KOPT-K1 (cell line): ENCODE measurements at regions not wholly inside any gene's neighbourhood (a gene's known extent, or its start where the extent isn't known, plus 50 kb on each side); places are given as distances from the start of the nearest gene placed in this dataset.

ENCODE experiments used
- H3K27ac ChIP-seq: fragments of 200-600 bp; sonication (generic); 2 replicates; pipeline ENCODE4 v1.5.1; 2016; ENCODE audit warnings: antibody characterized with exemption, mild to moderate bottlenecking, low read depth, low read length; ENCODE audit not compliant: poor library complexity, severe bottlenecking
- H3K36me3 ChIP-seq: fragments of 200-600 bp; sonication (generic); 2 replicates; pipeline ENCODE4 v1.5.1; 2017; ENCODE audit warnings: antibody characterized with exemption, mild to moderate bottlenecking, low read length, moderate library complexity; ENCODE audit not compliant: insufficient read depth
- H3K9me3 ChIP-seq: fragments of 200-600 bp; sonication (generic); 2 replicates; pipeline ENCODE4 v1.5.1; 2017; ENCODE audit warnings: antibody characterized with exemption, low read length, mild to moderate bottlenecking; ENCODE audit not compliant: insufficient read depth, poor library complexity, severe bottlenecking

DNA sequence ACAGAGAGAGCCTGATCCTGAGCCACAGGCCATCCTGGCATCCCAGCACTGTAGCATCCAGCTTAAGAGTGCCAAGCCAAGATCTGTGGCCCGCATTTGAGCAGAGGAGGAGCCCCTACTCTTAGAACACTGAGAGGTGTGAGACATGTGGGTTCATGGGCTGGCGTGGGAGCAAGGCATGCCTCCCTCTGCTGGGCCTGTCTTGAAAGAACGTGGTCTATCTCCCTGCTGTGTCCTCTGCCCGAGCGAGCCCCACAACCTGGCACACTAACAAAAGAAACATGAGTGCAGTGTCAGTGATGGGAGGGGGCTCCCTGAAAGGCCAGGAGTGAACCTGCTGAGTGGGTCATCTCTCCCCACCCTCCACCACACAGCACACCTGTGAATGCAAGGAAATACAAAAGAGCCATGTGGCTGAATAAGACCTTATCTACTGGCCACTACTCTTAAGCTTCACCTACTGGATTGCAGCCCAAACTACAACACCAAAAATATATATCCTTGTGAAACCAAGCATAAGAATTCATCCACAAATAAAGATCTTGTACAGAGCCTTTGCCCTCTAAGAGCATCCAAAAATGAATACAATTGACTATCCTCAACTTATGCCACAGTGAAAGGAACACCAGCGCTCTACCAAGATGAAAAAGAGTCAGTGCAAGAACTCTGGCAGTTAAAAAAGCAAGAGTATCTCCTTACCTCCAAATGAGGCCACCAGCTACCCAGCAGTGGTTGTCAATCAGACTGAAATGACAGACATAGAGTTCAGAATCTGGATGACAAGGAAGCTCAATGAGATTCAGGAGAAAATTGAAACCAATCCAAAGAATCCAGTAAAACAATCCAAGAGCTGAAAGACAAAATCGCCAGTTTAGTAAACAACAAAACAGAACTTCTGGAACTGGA lies 259.4 kb upstream of the DAB1 start:
- Histone ChIP-seq H3K9me3 (no peaks in the 10 kb centered on the region), H3K27ac (no peak overlapping the region), H3K36me3 (no peaks in the 10 kb centered on the region)

DNA sequence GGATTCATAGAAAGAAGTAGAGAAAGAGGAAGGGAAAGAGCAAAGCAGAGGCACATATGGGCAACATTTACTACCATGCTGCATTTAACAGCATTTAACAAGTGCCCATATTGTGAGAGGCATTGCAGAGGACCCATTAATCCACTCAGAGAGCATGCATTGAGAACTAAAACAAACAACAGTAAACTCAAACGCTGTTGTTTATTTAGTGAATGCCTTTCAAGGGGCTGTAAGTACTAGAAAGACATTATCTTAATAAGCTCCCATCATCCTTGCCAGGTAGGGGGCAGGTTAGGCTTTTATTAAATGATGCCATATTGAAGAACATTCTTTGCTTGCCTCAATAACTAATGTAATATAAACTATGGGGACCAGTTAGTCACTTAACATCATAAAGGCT lies 254.3 kb upstream of the DAB1 start:
- H3K27ac ChIP-seq = no peak overlapping the region
- H3K9me3 ChIP-seq = no peaks in the 10 kb centered on the region
- no peaks in the 10 kb centered on the region for H3K36me3 ChIP-seq

DNA sequence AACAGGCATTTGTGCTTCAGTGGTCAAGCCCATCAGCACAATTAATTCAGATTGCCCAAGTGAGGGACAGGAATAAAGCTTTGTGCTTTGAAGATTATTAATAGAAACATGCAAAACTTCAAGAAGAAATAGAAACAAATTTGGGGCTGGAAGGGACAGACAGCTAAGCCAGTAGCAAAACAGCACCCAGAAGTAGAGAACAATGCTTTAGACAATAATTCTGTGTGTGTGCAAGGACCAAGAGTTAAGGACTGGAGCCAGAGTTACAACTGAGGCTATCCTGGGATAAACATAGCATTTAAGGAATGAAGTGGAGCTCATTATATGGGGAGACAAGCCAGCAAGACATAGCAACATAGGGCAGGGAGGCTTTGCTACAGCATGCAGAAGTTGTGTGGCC lies 251.9 kb upstream of the DAB1 start:
- Histone ChIP-seq H3K36me3 (no peaks in the 10 kb centered on the region), H3K9me3 (no peaks in the 10 kb centered on the region), H3K27ac (no peak overlapping the region)

DNA sequence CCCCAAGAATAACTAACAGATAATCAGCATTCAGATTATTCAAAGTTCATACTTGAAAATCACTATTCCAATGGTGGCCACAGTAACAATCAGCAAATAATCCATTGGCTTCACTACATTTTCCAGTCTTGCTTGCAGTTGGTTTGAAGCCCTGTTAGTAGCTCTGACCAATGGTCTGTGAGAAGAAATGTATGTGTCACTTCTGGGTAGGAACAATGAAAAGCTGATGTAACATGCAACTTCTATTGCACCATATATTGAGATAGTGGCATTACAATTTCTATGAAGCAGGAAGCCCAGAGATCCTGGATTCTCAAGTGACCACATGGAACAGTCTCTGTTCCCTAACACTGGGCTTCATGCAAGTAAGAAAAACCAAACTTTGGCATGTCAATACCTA lies 250.9 kb upstream of the DAB1 start:
- H3K9me3 ChIP-seq = no peaks in the 10 kb centered on the region
- H3K36me3 ChIP-seq = no peaks in the 10 kb centered on the region
- H3K27ac ChIP-seq = no peak overlapping the region

DNA sequence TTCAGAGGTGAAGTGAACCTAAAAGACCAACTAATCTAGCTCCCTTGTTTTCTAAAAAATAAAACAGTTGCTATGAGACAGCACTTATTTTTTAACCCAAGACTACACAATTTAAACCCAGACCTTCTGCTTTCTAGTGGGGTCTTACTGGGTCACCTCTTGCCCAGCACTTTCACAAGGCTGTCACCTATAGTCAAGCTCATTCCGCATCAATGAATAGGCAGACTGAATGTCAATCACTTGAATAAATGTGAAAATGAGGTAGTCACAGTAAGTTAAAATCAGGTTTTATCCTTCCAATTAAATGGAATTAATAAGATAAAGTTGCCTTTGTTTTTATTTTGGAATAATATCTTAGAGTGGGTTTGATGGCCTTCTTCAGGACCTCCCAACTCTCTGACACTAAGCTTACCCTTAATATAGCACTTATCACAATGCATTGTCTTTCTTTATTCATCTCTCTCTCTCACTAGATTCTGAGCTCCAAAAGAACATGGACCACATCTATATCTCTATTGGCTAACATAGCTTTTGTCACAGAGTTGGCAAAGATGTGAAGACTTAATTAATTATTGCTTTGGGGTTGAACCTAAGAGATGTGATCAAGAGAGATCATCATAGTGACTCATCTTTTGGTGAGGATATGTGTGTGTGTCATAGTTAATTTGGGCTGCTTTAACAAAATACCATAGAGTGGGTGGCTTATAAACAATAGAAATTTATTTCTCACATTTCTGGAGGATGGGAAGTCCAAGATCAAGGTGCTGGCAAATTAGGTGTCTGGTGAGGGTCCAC lies 248.7 kb upstream of the DAB1 start:
- H3K27ac ChIP-seq = no peak overlapping the region
- no peaks in the 10 kb centered on the region for H3K36me3 ChIP-seq
- H3K9me3 ChIP-seq = no peaks in the 10 kb centered on the region

DNA sequence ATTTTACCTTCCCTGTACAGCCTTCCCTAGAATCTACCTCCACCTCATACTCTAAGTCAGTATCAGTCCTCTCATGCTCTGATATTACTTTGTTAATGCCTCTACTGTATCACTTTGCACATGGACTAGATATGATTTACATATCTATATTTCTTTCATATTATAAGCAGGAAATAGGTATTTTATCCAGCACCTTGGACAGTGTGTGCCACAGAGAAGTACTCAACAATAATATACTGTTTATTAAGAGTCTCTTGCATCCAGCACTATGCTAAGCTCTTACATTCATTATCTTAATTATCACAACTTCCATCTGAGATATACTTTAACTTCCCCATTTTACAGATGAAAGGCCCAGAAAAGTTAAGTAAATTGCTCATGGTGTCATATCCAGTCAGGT lies 247.9 kb upstream of the DAB1 start:
- Histone ChIP-seq H3K9me3 (no peaks in the 10 kb centered on the region), H3K36me3 (no peaks in the 10 kb centered on the region), H3K27ac (no peak overlapping the region)

DNA sequence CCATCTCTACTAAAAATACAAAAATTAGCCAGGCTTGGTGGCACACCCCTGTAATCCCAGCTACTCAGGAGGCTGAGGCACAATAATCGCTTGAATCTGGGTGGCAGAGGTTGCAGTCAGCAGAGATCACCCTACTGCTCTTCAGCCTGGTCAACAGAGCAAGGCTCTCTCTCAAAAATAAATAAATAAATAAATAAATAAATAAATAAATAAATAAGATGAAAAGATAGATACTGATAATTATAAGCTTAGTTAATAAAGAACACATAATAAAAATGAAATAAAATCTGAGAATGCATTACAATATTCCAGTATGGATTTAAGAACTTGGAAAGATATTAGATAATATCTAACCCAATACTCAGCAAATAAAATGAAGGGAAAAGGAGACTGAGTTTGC lies 235.9 kb upstream of the DAB1 start:
- Histone ChIP-seq H3K9me3 (no peaks in the 10 kb centered on the region), H3K36me3 (no peaks in the 10 kb centered on the region), H3K27ac (no peak overlapping the region)

DNA sequence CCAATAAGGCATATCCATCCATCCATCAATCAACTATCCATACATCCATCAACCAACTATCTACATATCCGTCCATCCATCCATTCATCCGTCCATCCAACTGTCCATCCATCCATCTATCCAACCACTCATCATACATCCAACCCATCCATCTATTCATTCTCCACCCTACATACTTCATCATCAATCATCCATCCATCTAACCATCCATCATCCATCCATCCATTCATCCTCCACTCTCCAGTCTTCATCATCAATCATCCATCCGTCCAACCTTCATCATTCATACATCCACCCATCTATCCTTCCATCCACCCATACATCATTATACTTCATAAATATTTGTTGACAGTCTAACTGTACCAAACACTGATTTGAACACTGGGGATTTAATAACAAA lies 231.3 kb upstream of the DAB1 start:
- no peaks in the 10 kb centered on the region for H3K36me3 ChIP-seq
- H3K9me3 ChIP-seq = no peaks in the 10 kb centered on the region
- no peak overlapping the region for H3K27ac ChIP-seq

DNA sequence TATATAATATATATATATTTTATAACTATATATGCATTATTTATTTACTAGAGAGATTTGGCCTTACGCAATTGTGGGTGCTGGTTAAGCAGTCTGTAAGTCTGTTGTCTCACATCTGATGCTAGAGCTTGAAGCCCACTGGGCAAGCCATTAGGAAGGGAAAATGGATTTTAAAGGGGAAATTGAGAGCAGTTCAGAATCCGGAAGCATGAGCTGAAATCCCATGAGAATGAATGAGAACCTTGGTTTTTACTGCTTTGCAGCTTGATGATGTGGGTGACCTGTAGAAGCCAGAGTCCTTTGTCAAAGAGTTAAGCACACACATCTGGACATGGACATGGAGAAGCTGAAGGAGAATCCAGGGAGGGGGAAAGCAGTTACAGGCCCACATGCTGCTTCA lies 220.8 kb upstream of the DAB1 start:
- Histone ChIP-seq H3K27ac (no peak overlapping the region), H3K36me3 (no peaks in the 10 kb centered on the region), H3K9me3 (no peaks in the 10 kb centered on the region)

DNA sequence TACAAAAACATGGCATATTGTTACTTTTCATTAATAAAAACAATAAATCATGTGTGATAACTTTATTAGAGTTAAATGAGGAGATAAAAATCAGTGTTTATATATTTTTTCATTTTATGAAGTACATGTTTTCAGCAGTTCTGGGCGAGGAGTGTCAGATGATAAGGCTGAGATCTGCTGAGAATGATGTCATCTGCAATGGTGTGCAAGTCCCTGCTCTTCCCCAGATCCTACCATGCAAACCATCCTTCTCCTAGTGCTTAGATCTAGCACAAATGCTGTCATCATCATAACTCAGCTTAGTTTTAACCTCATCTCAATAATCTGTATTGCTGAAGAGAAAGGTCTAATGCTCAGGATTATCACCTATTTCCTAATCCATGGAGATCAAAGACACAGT lies 214.4 kb upstream of the DAB1 start:
- H3K36me3 ChIP-seq = no peaks in the 10 kb centered on the region
- H3K9me3 ChIP-seq = no peaks in the 10 kb centered on the region
- H3K27ac ChIP-seq = no peak overlapping the region

DNA sequence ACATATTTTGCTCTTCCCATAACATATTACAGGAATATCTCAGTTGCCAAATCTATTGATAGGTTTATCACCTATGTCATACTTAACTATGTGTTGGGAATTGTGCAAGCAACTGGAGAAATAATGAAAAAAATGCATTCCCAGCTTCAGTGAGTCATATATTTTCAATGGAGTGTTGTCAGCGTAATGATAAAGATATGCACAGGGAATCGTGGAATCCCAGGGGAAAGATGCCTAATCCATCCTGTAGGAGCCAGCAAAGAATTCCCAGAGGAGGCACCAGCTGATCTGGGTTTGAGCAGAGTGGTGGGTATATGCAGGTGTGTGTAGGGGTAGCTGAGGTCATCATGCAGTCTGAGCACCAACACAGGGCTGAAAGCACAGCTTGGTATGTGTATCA lies 213.3 kb upstream of the DAB1 start:
- Histone ChIP-seq H3K27ac (no peak overlapping the region), H3K9me3 (no peaks in the 10 kb centered on the region), H3K36me3 (no peaks in the 10 kb centered on the region)

DNA sequence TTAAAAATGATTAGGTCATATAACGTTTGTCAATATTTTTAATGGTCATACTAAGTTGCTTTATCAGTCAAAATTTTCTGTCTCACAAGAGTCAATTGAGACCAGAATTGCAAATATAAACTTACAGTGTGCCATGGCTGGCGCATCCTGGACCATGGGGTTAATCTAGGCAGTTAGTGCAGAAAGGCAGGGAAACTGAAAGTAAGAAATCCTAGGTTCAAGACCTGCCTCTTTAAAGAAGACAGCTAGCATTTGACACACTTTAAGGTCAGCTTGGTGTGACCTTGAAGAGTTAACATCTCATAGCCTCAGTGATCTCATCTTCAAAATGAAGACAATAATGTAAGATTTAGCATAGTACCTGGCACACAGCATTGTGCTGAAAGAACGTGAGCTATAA lies 210.0 kb upstream of the DAB1 start:
- H3K36me3 ChIP-seq = no peaks in the 10 kb centered on the region

DNA sequence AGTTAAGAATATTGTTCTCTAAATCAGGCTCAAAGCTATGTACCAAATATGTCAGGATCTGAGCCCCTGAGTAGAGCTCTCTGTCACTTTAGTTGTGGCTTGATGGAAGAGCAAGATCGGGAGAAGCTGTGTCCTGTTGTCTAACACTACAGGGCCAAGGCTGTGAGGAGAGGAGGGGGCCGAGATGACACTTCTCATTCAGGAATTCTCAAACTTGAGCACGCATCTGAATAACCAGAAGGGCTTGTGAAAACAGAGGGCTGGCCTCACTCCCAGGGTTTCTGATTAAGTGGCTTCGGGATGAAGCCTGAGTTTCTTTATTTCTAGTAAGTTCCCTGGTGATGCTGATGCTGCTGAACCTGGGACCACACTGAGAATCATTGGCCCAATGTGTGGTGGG lies 209.2 kb upstream of the DAB1 start:
- Histone ChIP-seq H3K36me3 (no peaks in the 10 kb centered on the region), H3K27ac (no peak overlapping the region), H3K9me3 (no peaks in the 10 kb centered on the region)

More for the DNA sequence above, 210.0 kb upstream of the DAB1 start:
- Histone ChIP-seq H3K27ac (no peak overlapping the region), H3K9me3 (no peaks in the 10 kb centered on the region)

DNA sequence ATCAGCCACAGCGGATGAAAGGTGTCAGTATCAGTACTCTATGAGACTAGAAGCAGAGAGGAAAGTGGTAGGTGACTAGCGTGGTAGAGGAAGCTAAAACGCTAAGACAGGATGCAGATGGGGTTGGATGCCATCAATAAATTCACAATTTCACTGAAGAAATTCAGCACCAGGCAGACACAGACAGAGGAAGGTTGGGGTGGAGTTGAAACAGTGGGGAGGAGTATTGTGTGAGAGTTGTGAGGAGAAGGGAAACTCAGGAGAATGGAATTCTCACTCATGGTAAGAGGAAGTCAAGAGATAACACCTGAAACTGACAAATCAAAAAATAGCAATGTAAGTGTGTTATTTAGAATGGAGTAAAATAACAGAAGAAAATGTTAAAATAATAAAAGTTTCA lies 208.5 kb upstream of the DAB1 start:
- Histone ChIP-seq H3K36me3 (no peaks in the 10 kb centered on the region), H3K27ac (no peak overlapping the region), H3K9me3 (no peaks in the 10 kb centered on the region)

DNA sequence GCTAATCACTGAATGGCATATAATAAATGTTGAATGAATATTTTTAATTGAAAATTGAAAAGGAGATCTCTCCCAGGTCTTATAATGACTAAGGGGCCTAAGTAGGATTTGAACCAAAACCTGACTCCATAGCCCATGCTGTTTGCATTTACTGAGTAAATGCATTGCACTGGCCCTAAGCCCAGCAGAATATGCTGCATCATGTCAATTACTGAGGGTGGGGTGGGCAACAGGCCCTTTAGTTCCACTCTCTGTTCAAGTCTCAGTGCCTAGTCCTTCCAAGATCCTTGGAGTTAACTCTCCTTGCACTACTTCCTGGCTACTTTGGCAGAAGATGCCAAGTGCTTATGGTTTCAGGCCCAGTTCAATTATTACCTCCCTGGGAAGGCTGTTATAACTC lies 203.8 kb upstream of the DAB1 start:
- Histone ChIP-seq H3K27ac (no peak overlapping the region), H3K36me3 (no peaks in the 10 kb centered on the region), H3K9me3 (no peaks in the 10 kb centered on the region)
